ENCODE measurements at regions not wholly inside any gene's neighbourhood (a gene's known extent, or its start where the extent isn't known, plus 50 kb on each side); places are given as distances from the start of the nearest gene placed in this dataset.

- no peak for TF ChIP-seq GABPA (IDR thresholded peaks at IDR 0.05; ENCODE audit: borderline replicate concordance, insufficient read depth, low read length)
- no peak for TF ChIP-seq ATF3 (IDR thresholded peaks at IDR 0.05; ENCODE audit: insufficient read depth, low read depth, low read length)
- TF ChIP-seq ZNF274 (IDR thresholded peaks at IDR 0.05; ENCODE audit: borderline replicate concordance, extremely low read depth, low read length) = no peak
Observed at GRCh38 chr13:92966341-92966740, 260.3 kb upstream of the GPC6 start (continued).
